SK-MEL-5 (cell line): ENCODE measurements at regions not wholly inside any gene's neighbourhood (a gene's known extent, or its start where the extent isn't known, plus 50 kb on each side); places are given as distances from the start of the nearest gene placed in this dataset.

ENCODE experiments used
- DNase-seq: peaks from one replicate; pipeline ENCODE4 v3.0.0-alpha.2; 2016; ENCODE audit warnings: low read depth, low spot score
- in situ Hi-C: cut with HindIII; loops from 2 replicates; pipeline ENCODE4 v1.10.0; 2016; ENCODE audit warnings: low sequenced_read_pairs, high pct_unique_total_duplicates, low pct_unique_long_range_greater_than_20kb

DNA sequence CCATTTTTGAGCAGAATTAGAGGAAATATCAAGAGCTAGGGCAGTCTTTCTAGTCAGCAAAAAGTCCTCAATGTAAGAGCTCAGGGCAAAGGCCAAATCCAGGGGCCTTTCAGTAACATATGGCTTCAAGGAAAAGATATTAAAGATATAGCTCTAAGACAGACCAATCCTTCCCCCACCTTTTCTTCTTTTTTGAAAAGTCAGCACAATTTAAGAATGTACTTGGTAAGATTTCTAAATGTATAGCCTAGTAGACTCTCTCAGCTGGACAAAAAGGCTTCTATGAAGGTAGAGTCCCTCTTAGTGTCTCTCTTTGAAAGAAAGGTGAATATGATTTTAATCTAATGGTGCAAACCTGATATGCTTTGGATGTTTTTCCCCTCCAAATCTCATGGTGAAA is 515.7 kb downstream of the VRK1 start:
- no peak for DNase-seq

DNA sequence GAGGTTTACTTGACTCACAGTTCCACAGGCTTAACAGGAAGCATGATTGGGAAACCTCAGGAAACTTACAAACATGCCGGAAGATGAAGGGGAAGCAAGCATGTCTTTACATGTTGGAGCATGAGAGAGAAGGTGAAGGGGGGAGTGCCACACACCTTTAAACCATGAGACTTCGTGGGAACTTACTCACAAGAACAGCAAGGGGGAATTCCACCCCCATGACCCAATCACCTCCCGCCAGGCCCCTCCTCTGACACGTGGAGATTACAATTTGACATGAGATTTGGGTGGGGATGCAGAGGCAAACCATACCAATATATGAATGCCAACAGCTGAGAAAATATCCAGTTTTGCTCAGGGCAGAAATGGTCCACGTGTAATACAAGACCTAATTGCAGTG is 518.6 kb downstream of the VRK1 start:
- DNase-seq = no peak
- in situ Hi-C loops = no loop called here

More for the DNA sequence above, 515.7 kb downstream of the VRK1 start:
- in situ Hi-C loops = no loop called here

DNA sequence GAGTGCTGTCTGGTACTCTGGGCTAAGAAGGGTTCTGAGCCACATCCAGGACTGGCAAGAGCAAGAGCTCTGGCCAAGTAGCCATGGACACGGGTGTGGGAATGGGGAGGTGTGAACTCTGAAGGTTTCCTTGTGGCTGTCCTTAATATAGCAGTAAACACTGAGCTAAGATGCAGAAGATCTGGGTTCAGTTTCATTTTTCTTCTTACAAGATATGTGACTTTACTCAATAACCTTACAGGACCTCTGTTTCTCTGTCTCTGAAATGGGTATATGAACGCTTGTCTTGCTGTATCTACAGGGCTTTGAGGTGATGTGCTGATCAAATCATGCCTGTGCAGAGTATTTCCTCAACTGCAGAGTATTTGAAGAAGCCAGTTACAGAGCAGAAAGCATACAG is 521.2 kb downstream of the VRK1 start:
- DNase-seq = no peak
- in situ Hi-C loops = no loop called here

DNA sequence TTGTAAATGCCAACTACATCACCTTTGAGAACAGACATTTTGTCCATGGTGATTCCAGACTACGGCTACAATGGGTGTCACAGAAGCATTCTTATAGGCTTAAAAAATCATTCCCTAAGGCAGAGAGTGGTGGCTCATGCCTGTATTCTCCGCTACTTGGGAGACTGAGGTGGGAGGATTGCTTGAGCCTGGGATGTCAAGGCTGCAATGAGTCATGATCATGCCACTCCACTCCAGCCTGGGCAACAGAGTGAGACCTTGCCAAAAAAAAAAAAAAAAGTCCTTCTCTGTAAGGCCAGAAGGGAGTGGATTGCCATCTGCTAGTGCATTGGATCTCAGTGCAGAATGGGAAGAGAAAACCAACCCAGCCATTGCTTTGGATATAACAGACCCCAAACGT is 522.5 kb downstream of the VRK1 start:
- DNase-seq = peak; percentile 10
- in situ Hi-C loops = no loop called here

DNA sequence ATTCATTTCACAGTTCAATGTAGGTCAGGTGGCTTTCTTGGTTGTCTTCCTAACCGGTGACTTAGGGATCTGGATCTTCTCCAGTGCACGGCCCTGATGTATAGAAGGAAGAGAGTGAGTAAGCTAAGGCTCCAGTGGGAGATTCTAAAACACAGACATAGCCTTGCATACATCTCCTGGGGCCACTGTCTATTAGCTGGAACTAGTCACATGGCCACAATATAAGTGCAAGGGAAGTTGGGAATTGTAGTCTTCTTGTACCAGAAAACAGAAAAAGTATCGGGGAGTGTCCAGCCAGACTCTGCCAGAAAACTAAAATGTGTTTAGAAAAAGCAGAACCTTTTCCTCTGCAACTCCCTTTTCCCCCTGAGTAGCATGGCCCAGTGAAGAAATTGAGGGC is 531.6 kb downstream of the VRK1 start:
- in situ Hi-C loops = no loop called here
- DNase-seq = peak; percentile 10

DNA sequence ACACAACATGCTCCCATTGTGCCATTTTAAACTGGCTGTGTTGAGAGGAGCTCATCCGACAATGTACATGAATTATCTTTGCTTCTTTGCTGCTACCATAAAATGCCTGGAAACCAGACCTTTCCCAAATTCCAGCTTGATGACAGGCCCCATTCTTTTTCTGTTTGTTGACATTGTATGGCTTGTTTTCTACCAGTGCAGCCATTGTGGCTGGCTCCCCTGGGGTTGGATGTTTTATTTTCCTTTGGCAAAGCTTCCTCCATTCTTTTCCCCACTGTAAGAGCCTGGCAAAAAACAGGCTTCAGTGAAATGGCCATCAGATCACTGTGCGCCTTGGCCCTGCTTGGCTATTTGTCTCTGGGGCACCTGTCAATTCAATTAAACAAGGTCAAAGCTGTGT is 532.5 kb downstream of the VRK1 start:
- in situ Hi-C loops = no loop called here
- DNase-seq = no peak

DNA sequence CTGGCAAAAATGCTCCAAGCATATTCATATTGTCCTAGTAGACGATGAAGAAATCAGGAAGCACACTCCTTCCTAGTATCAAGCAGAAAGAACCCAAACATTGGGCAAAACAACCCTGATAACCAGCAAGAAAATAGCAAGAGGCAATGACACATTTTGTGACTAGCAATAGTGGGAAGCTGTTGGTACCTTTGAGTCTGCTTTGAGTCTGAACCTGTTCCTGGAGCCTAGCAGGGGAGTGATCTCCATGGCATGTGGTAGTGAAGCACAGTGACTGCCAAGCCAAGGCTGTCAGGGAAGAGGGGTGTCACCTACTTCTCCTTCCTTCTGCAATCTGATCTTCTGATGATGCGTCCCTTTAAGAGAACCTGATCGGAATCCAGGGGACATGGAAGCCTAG is 533.9 kb downstream of the VRK1 start:
- no peak for DNase-seq
- in situ Hi-C loops = no loop called here

DNA sequence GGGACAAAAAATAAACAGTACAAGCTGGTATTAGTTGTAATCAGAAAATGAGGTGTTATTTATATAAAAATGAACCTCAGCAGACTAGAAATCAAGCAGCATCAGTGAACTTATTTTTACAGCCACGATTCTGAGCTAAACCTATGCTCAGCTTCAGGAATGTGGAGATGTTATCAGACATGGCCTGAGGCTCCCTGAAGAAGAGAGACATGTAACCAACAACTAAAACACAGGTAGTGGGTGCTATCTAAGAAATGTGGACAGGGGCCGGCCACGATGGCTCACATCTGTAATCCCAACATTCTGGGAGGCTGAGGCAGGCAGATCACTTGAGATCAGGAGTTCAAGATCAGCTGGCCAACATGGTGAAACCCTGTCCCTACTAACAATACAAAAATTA is 534.3 kb downstream of the VRK1 start:
- in situ Hi-C loops = no loop called here
- no peak for DNase-seq

DNA sequence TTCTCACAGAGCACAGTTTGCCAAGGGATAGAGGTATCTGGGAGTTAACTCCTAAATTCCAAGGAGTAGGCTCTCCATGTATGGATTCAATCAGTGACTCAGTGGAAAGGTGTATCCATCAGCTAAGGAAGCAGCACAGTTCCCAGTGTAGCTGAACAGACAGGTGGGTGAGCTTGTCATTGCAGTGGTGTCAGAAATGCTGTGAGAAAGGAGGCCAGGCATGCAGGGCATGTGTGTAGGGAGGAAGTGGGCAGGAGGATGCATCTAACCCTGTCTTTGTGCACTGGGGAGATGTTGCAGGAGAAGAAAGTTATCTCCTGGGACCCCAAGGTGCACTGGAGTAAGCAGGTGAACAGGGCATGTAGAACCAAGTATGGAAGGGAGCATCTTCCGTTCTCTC is 539.0 kb downstream of the VRK1 start:
- in situ Hi-C loops = no loop called here
- no peak for DNase-seq

DNA sequence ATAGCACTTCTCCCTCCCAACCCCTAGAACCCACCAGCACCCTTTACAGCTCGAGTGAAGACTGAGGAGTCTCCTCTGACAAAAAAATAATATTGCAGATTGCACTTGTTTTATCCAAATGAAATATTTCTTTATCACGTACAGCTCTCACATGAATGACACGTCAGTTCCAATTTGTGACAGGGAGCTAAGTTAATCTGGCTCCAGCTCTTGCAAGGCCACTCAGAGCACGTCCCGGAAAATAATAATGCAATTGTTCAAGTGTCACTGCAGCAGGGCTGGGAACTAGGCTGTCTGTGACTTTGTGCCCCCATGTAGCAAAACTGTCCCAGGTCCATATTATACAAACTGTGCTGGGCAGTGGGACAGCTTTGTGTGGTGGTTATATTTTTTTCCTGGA is 539.6 kb downstream of the VRK1 start:
- DNase-seq = no peak
- in situ Hi-C loops = no loop called here

DNA sequence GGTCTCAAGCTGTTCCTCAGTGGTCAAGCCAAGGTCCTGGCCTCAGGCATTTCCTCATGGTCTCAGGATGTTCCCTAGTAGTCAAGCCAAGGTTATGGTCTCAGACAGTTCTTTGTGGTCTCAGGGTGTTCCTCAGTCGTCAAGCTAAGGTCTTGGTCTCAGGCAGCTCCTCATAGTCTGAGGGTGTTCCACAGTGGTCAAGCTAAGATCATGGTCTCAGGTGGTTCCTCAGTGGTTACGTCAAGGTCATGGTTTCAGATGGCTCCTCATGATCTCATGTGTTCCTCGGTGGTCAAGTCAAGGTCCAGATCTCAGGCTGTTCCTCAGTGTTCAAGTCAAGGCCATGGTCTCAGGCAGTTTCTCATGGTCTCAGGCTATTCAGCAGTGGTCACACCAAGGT is 540.1 kb downstream of the VRK1 start:
- DNase-seq = no peak
- in situ Hi-C loops = no loop called here

DNA sequence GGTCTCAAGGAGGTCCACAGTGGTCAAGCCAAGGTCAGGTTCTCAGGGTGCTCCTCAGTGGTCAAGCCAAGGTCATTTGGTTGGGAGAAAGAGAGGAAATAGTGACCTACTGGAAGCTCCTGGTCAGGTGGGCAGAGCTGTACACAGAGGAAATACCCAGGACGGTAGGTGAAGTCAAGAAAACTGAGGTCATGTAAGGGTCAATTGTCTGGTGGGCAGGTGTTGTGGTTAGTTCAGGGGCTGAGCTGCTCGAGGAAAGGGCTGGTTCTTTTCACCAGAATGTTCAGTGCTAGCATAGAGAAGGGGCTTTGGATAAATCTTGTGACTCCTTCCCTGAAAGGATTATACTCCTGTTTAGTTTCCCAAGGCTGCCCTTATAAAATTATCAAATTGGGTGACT is 540.5 kb downstream of the VRK1 start:
- in situ Hi-C loops = no loop called here
- no peak for DNase-seq

DNA sequence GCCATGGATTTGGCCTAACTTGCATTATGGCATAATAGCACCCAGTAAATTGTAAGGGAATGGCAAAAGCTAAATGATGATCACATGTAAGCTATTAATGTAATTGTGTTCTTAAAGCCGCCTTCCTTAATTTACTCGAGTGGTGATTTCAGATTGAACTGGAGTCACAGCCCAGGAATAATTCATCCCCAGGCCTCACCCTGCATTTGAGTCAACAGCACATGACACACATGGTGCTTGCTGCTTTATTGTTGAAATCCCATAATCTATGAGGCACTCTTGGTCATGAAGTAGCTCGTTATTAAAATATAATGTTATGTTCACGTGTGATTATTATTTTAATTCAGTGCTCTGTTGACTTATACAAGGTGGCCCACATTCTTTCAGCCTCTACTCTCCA is 547.5 kb downstream of the VRK1 start:
- DNase-seq = no peak
- in situ Hi-C loops = no loop called here

DNA sequence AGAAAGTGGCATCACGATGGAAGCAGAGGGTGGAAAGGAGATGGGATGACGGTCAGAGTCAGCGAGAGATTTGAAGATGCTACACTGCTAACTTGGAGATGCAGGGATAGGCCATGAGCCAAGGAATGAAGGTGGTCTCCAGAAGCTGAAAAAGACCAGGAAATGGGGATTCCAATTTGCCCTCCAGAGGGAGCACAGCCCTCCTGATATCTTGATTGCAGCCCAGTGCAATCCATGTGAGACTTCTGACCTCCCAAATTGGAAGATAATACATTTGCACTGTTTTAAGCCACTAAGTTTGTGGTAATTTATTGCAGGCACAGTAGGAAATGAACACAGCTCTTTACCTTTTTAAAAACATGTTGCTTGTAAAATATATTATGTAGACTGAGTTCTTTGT is 549.5 kb downstream of the VRK1 start:
- DNase-seq = no peak
- in situ Hi-C loops = no loop called here

DNA sequence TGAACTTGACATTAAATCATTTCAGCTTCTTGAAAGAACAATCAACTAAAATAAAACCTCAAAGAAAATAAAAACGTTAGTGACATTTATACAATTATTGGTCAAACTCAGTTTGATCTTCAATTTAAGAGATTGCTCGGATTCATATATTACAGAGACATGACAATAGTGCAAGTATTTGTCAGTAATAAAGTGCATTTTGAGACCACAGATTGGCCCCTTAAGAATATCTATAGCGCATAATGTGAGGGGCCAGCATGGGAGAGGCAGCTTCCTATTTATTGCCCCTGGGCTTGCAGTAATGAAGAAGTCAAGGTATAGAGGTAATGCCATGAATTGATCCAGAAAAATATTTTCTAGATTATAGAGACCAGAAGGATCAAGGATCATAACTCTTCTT is 552.3 kb downstream of the VRK1 start:
- in situ Hi-C loops = no loop called here
- DNase-seq = no peak

DNA sequence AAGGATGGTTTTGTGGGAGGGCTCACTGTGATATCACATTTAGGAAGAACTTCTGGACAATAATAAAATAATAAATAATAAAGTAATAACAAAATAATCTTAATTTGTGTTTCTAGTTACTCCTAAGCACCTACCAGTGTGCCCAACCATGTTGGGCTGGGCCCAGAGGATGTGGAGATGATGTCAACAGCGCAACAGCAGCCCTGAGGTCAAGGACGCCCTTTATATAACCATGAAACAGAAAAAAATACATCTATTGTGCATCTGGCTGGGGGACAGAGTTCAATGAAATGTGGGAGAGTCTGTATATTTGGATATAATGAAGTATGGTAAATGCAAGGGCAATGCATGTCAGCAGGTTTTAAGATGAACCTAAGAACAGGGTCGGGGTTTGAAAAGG is 552.8 kb downstream of the VRK1 start:
- in situ Hi-C loops = no loop called here
- no peak for DNase-seq

DNA sequence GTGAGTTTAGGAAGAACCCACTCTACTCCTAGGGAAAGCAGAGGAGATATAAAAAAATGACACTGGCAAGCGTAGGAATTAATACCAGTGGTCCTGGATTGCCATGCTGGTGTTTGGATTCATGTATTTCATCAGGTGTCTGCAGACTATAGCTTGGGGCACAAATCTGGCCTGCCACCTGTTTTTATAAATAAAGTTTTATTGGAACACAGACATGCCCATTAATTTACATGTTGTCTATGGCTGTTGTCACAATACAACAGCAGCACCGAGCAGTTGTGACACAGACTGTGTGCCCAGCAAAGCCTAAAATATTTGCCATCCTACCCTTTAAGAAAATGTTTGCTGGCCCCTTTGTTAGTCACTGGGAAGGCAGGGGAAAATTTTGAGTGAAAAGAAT is 553.2 kb downstream of the VRK1 start:
- in situ Hi-C loops = no loop called here
- DNase-seq = no peak

DNA sequence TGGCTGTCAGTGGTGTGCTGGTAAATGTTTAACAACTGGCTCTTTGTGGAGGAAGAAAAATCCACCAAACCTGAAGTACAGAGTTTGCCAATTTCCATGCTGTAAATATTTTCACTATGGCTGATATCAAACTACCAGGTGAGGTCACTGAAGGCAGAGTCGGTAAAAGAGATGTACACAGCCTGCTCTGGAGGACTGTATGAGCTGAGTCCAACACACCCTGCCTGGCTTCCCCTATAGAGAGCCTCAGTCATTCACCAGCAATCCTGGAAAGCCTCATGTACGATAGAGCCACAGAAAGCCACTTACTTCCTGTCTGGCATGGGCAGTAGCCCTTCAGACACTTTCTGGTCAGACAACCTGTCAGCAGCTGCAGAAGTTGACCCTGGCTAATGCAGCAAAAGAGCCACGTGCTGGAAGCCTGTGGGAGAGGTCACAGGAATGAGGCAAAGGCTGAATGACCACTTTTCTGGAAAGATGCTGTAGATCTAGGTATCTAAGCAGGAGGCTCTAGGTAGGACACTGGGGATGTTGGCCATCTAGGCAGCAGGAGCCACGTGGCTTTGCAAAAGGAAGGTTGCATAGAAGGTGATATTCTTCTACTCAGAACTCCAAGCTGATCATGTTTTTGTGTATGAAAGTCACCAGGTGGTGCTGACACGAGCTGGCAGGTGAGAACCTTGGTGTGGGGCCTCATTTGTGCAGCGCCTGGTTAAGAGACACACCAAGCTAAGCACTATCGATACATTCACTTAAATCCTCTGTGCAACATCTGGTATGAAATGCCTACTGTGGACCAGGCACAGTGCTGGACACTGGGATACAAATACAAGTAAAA is 553.9 kb downstream of the VRK1 start:
- DNase-seq = no peak
- in situ Hi-C loops = no loop called here

DNA sequence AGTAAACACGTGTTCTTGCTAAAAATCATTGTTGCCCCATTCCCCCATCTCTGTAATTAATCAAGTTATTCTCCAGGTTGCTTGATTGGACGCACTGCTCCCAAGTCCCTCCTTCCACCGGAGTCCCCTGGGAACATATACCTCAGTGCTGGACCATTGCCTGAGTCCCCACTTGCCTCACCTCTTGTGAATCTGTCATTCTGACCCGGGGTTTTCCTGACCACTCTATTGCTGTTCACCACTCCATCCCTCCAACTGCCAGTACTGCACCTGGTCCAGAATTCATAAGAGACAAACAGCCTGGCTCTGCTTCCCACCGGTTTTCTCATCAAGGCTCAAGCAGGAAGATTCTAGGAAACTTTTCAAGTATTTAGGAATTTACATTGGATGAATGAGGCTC is 555.9 kb downstream of the VRK1 start:
- DNase-seq = no peak
- in situ Hi-C loops = no loop called here
